DND-41 (cell line): ENCODE measurements at regions not wholly inside any gene's neighbourhood (a gene's known extent, or its start where the extent isn't known, plus 50 kb on each side); places are given as distances from the start of the nearest gene placed in this dataset.

Source experiments
- ATAC-seq: fragments of 200-7000 bp; cut with Tn5 transposase; 3 replicates; pipeline ENCODE4 v1.9.1; 2021; ENCODE audit warnings: low read depth; ENCODE audit not compliant: insufficient read depth
- DNase-seq: peaks from one replicate; pipeline ENCODE4 v3.0.0-alpha.2; 2020
- H2AFZ ChIP-seq: 2 replicates; pipeline ENCODE4 v1.6.0; 2012; ENCODE audit warnings: low read depth, low read length
- H3K27ac ChIP-seq: 2 replicates; pipeline ENCODE4 v1.5.1; 2012; ENCODE audit warnings: low read length, inconsistent platforms
- H3K27me3 ChIP-seq: fragments of 200-600 bp; sonication (generic); 2 replicates; pipeline ENCODE4 v1.6.0; 2012; ENCODE audit warnings: low read length, mild to moderate bottlenecking, inconsistent platforms; ENCODE audit not compliant: insufficient read depth, poor library complexity
- H3K36me3 ChIP-seq: 2 replicates; pipeline ENCODE4 v1.5.1; 2012; ENCODE audit warnings: low read length, inconsistent platforms; ENCODE audit not compliant: insufficient read depth
- H3K4me1 ChIP-seq: 2 replicates; pipeline ENCODE4 v1.5.1; 2012; ENCODE audit warnings: mild to moderate bottlenecking, low read length; ENCODE audit not compliant: insufficient read depth
- H3K4me2 ChIP-seq: 2 replicates; pipeline ENCODE4 v1.6.0; 2012; ENCODE audit warnings: mild to moderate bottlenecking, moderate library complexity, low read length, inconsistent platforms; ENCODE audit not compliant: insufficient read depth
- H3K4me3 ChIP-seq, 2 experiments: fragments of 200-600 bp in 1 of 2; shearing (Covaris generic) in 1 of 2; 2 replicates each; pipeline ENCODE4 v1.5.1; 2012 to 2016; ENCODE audit warnings: inconsistent platforms in 2 of 2, low read length in 2 of 2, mild to moderate bottlenecking in 2 of 2, low read depth in 1 of 2, moderate library complexity in 1 of 2
- H3K79me2 ChIP-seq: 2 replicates; pipeline ENCODE4 v1.6.0; 2012; ENCODE audit warnings: low read length, inconsistent platforms; ENCODE audit not compliant: insufficient read depth
- H3K9ac ChIP-seq: 2 replicates; pipeline ENCODE4 v1.6.0; 2012; ENCODE audit warnings: low read depth, mild to moderate bottlenecking, inconsistent platforms, low read length, moderate library complexity
- H3K9me3 ChIP-seq: 2 replicates; pipeline ENCODE4 v1.5.1; 2012; ENCODE audit warnings: low read length, moderate library complexity, mild to moderate bottlenecking, inconsistent platforms; ENCODE audit not compliant: insufficient read depth, severe bottlenecking
- H4K20me1 ChIP-seq: 2 replicates; pipeline ENCODE4 v1.6.0; 2012; ENCODE audit warnings: low read length; ENCODE audit not compliant: insufficient read depth
- EZH2 ChIP-seq: IDR thresholded peaks from 3 replicates; pipeline ENCODE4 v1.6.1; 2012; ENCODE audit warnings: borderline replicate concordance, low read depth, mild to moderate bottlenecking, moderate library complexity, low read length, inconsistent platforms; ENCODE audit not compliant: severe bottlenecking
- TF ChIP-seq, protein P1 (sequence below): IDR thresholded peaks from 2 replicates; pipeline ENCODE4 v1.5.1; 2012; ENCODE audit warnings: borderline replicate concordance, low read length, moderate library complexity, mild to moderate bottlenecking; ENCODE audit not compliant: poor library complexity, severe bottlenecking; ENCODE audit errors: extremely low read depth

GRCh38 chr7:17031906-17032551, 150.2 kb upstream of the AGR3 start:
- no peak for ATAC-seq
- peaks cover 17% of the 10 kb centered on the region for H3K4me1 ChIP-seq

DNA sequence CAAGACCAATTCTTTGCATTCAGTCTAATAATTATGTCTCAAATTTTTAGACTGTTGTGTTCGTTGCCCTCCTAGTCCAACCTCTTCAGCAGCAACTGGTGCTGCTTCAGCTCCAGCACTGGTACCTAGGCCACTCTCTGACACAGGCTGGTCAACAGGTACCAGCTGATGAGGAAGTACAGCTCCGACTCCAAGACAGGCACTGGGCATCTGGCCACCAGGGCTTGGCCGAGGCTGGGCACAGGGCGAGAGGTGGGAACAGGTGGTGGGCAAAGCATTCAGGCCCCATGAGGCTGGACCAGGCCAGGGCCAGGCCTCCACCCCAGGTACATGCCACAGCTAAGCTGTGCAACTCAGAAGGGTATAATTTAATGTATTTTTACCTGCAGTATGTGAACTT, 151.5 kb upstream of the AGR3 start:
- no peak overlapping the region for H2AFZ ChIP-seq
- peaks cover 17% of the 10 kb centered on the region for H3K4me1 ChIP-seq
- no peak for ATAC-seq
- H3K27ac ChIP-seq = no peak overlapping the region
- no peaks in the 10 kb centered on the region for H3K9me3 ChIP-seq
- H3K36me3 ChIP-seq = no peaks in the 10 kb centered on the region
- H3K79me2 ChIP-seq = no peaks in the 10 kb centered on the region
- no peak overlapping the region for H3K4me2 ChIP-seq
- no peak overlapping the region for H3K4me3 ChIP-seq
- H3K9ac ChIP-seq = no peak overlapping the region
- no peaks in the 10 kb centered on the region for H4K20me1 ChIP-seq
- TF ChIP-seq, protein P1, sequence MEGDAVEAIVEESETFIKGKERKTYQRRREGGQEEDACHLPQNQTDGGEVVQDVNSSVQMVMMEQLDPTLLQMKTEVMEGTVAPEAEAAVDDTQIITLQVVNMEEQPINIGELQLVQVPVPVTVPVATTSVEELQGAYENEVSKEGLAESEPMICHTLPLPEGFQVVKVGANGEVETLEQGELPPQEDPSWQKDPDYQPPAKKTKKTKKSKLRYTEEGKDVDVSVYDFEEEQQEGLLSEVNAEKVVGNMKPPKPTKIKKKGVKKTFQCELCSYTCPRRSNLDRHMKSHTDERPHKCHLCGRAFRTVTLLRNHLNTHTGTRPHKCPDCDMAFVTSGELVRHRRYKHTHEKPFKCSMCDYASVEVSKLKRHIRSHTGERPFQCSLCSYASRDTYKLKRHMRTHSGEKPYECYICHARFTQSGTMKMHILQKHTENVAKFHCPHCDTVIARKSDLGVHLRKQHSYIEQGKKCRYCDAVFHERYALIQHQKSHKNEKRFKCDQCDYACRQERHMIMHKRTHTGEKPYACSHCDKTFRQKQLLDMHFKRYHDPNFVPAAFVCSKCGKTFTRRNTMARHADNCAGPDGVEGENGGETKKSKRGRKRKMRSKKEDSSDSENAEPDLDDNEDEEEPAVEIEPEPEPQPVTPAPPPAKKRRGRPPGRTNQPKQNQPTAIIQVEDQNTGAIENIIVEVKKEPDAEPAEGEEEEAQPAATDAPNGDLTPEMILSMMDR = no peak
- no peak for TF ChIP-seq EZH2
- H3K27me3 ChIP-seq = no peaks in the 10 kb centered on the region
- DNase-seq = no peak

More at GRCh38 chr7:17031906-17032551, 150.2 kb upstream of the AGR3 start:
- Histone ChIP-seq H3K9me3 (no peaks in the 10 kb centered on the region), H3K4me3 (no peak overlapping the region), H4K20me1 (no peaks in the 10 kb centered on the region), H3K27me3 (no peaks in the 10 kb centered on the region), H3K27ac (no peak overlapping the region), H3K79me2 (no peaks in the 10 kb centered on the region), H3K9ac (no peak overlapping the region), H3K4me2 (no peak overlapping the region), H3K36me3 (no peaks in the 10 kb centered on the region), H2AFZ (no peak overlapping the region)
- no peak for DNase-seq
- TF ChIP-seq, protein P1 = no peak
- no peak for TF ChIP-seq EZH2

GRCh38 chr7:17036584-17036983, 154.8 kb upstream of the AGR3 start:
- no peak overlapping the region for H3K4me3 ChIP-seq
- TF ChIP-seq, protein P1 = no peak
- no peak for TF ChIP-seq EZH2
- no peak overlapping the region for H3K4me2 ChIP-seq
- no peaks in the 10 kb centered on the region for H3K79me2 ChIP-seq
- peaks cover 11% of the 10 kb centered on the region for H3K4me1 ChIP-seq
- H3K27ac ChIP-seq = no peak overlapping the region
- H3K27me3 ChIP-seq = no peaks in the 10 kb centered on the region
- H3K9me3 ChIP-seq = no peaks in the 10 kb centered on the region
- DNase-seq (no peak), ATAC-seq (no peak)
- no peaks in the 10 kb centered on the region for H4K20me1 ChIP-seq
- H3K9ac ChIP-seq = no peak overlapping the region
- H2AFZ ChIP-seq = no peak overlapping the region
- H3K36me3 ChIP-seq = no peaks in the 10 kb centered on the region
